GM21723 (cell line): ENCODE measurements at regions not wholly inside any gene's neighbourhood (a gene's known extent, or its start where the extent isn't known, plus 50 kb on each side); places are given as distances from the start of the nearest gene placed in this dataset.

ENCODE experiments used
- ATAC-seq: cut with Tn5 transposase; IDR thresholded peaks from one replicate; pipeline ENCODE4 v1.9.1; 2021; ENCODE audit warnings: mild to moderate bottlenecking, moderate library complexity; ENCODE audit not compliant: unreplicated experiment

- no peak for ATAC-seq
Observed at GRCh38 chr12:63266988-63267387, 116.0 kb upstream of the AVPR1A start.

GRCh38 chr12:63264629-63265028 lies 113.6 kb upstream of the AVPR1A start:
- ATAC-seq = no peak

DNA sequence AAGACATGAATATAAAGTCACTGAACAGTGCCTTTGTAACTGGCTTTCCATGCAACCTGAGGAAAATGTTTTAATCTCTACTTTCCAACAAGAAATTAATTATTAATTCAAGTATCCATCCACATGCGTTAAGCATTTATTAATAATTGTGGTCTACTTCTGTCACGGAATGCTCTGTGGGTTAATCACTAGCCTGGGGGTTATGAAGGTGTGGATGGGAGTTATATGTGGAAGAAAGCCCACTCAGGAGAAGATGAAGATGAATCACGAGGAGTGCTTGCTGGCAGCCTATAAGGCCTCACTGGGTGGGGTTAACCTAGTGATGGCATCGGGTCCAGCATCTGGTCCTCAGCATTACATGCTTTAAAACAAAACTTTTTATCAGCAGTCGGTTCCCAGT lies 99.5 kb upstream of the AVPR1A start:
- ATAC-seq = no peak

GRCh38 chr12:63238892-63239291 lies 87.9 kb upstream of the AVPR1A start:
- no peak for ATAC-seq

GRCh38 chr12:63232896-63233295 lies 81.9 kb upstream of the AVPR1A start:
- ATAC-seq = no peak

DNA sequence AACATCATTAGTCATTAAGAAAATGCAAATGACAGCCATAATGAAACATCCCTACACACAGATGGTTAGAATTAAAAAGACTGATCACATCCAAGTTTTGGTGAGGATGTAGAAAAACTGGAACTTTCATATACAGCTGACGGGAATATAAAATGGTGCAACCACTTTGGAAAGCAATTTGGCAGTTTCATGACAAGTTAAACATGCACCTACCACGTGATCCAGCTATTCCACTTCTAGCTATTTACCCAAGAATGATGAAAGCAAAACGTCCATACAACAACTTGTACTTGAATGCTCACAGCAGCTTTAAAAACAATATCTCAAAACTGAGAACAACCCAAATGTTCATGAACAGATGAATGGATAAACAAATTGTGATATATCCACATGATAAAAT lies 77.9 kb upstream of the AVPR1A start:
- no peak for ATAC-seq

- no peak for ATAC-seq
Observed at GRCh38 chr12:63226792-63227463, 75.9 kb upstream of the AVPR1A start.

DNA sequence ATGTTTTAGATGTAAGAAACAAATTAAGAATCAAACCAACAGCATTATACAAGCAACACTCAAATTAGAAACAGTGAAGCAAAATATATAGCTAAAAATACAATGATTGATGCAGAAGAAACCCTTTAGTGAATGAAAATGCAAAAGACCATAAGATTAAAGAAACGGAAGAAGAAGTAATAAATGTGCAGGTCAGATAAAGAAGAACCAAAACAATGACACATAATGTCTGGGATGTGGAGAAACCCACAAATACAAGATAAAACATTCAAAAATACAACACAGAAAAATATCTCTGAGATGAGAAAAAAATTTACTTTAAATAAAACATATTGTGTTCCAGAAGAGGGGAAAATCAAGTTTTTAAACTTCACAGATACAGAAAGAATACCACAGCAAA lies 73.4 kb upstream of the AVPR1A start:
- no peak for ATAC-seq

GRCh38 chr12:63223128-63223527 lies 72.1 kb upstream of the AVPR1A start:
- ATAC-seq = no peak

- ATAC-seq = no peak
Observed at GRCh38 chr12:63222582-63222981, 71.6 kb upstream of the AVPR1A start.

- ATAC-seq = no peak
Observed at GRCh38 chr12:63220921-63221320, 69.9 kb upstream of the AVPR1A start.

DNA sequence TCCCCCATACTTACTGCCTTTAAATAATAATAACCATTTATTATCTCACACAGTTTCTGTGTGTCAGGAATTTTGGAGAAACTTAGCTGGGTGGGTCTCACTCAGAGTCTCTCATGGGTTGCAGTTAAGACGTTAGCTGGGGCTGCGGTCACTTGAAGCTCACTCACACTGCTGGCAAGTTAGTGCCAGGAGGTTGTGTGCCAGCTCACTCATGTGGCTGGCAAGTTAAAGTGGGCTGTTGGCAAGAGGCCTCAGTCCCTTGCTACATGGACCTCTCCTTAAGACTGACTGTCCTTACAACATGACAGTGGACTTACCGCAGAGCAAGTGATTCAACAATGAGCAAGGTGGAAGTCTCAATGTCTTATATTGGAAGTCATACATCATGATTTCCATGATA lies 61.3 kb upstream of the AVPR1A start:
- ATAC-seq = no peak

- no peak for ATAC-seq
Observed at GRCh38 chr12:63208956-63209355, 58.0 kb upstream of the AVPR1A start.

GRCh38 chr12:63206909-63207308 lies 55.9 kb upstream of the AVPR1A start:
- no peak for ATAC-seq

GRCh38 chr12:63206494-63206893 lies 55.5 kb upstream of the AVPR1A start:
- ATAC-seq = no peak
